HCT116 (cell line): ENCODE measurements at regions not wholly inside any gene's neighbourhood (a gene's known extent, or its start where the extent isn't known, plus 50 kb on each side); places are given as distances from the start of the nearest gene placed in this dataset.
A peak's percentile ranks its signal among the peaks of the same experiment; 100 is the strongest.

ENCODE experiments used
- ATAC-seq: fragments of 200-7000 bp; cut with Tn5 transposase; 2 replicates; pipeline ENCODE4 v1.9.1; 2020; ENCODE audit warnings: mild to moderate bottlenecking, moderate library complexity
- BruUV-seq: library from RNA; stranded (reverse); fragments of 400-500 nt; replicated peaks from 2 replicates; lab custom pipeline; 2021; lab: Mats Ljungman, UMichigan
- CTCF ChIA-PET: fragments of 300-600 bp; sonication (Branson Sonifier 250); formaldehyde crosslinking; loops from one replicate; lab custom pipeline; 2021; ENCODE audit warnings: antibody characterized with exemption; lab: Charles Lee
- POLR2A ChIA-PET: fragments of 300-600, 350-600 bp; sonication (Branson Sonifier 250); formaldehyde crosslinking; loops from one replicate; lab custom pipeline; 2021; ENCODE audit warnings: antibody characterized with exemption; lab: Charles Lee
- RAD21 ChIA-PET, 2 experiments: fragments of 300-600 bp; sonication (Branson Sonifier 250); formaldehyde crosslinking; loops; one replicate each; lab custom pipeline; 2023; ENCODE audit warnings: low total read pairs in 2 of 2; ENCODE audit not compliant: uncharacterized antibody in 2 of 2, unreplicated experiment in 2 of 2, low non-redundant PET in 1 of 2; lab: Charles Lee
- DNase-seq: peaks from one replicate; pipeline ENCODE4 v3.0.0-alpha.2; 2010; ENCODE audit warnings: low read depth, low spot score
- H2AFZ ChIP-seq: fragments of 200-600 bp; shearing (Covaris generic), sonication (generic); 2 replicates; pipeline ENCODE4 v1.6.1; 2017; ENCODE audit warnings: low read depth, mixed run types, mixed read lengths, antibody characterized with exemption, low read length; ENCODE audit not compliant: poor library complexity, severe bottlenecking
- H3K27ac ChIP-seq: 2 replicates; pipeline ENCODE4 v1.5.1; 2012; ENCODE audit warnings: low read depth, low read length
- H3K27me3 ChIP-seq: fragments of 200-600 bp; sonication (generic); 2 replicates; pipeline ENCODE4 v1.6.1; 2016; ENCODE audit warnings: mixed run types, low read length, mixed read lengths; ENCODE audit not compliant: insufficient read depth
- H3K36me3 ChIP-seq, 2 experiments: fragments of 200-500 bp in 1 of 2; fragments of 200-600 bp in 1 of 2; sonication (Bioruptor generic) in 1 of 2; sonication (generic) in 1 of 2; 2 replicates each; pipeline versions ENCODE4 v1.5.1 to v1.6.1; 2014 to 2016; ENCODE audit warnings: low read length in 2 of 2, inconsistent platforms in 1 of 2, mixed read lengths in 1 of 2, mixed run types in 1 of 2; ENCODE audit not compliant: insufficient read depth in 2 of 2, control insufficient read depth in 1 of 2
- H3K4me1 ChIP-seq, 2 experiments: fragments of 200-600 bp in 1 of 2; sonication (generic) in 1 of 2; 2 replicates each; pipeline versions ENCODE4 v1.5.1 to v1.6.1; 2012 to 2017; ENCODE audit warnings: low read length in 2 of 2, inconsistent platforms in 1 of 2, mild to moderate bottlenecking in 1 of 2, mixed read lengths in 1 of 2, mixed run types in 1 of 2, moderate library complexity in 1 of 2; ENCODE audit not compliant: insufficient read depth in 2 of 2, control insufficient read depth in 1 of 2
- H3K4me2 ChIP-seq: fragments of 200-600 bp; sonication (generic); 2 replicates; pipeline ENCODE4 v1.6.1; 2017; ENCODE audit warnings: mixed run types, low read length, mixed read lengths
- H3K4me3 ChIP-seq, 2 experiments: fragments of 200-600 bp in 1 of 2; sonication (generic) in 1 of 2; replicated peaks in 1 of 2; 2 replicates each; pipeline ENCODE4 v1.5.1; 2011 to 2016; ENCODE audit warnings: low read length in 2 of 2, control low read depth in 1 of 2, low read depth in 1 of 2, mild to moderate bottlenecking in 1 of 2, mixed read lengths in 1 of 2, mixed run types in 1 of 2
- H3K79me2 ChIP-seq: fragments of 200-600 bp; sonication (generic); 2 replicates; pipeline ENCODE4 v1.6.1; 2017; ENCODE audit warnings: mild to moderate bottlenecking, mixed run types, low read length, moderate library complexity, mixed read lengths; ENCODE audit not compliant: insufficient read depth
- H3K9ac ChIP-seq: fragments of 200-600 bp; sonication (generic); 2 replicates; pipeline ENCODE4 v1.6.1; 2016; ENCODE audit warnings: low read length, mixed read lengths
- H3K9me2 ChIP-seq: fragments of 200-600 bp; sonication (generic), shearing (Covaris generic); 2 replicates; pipeline ENCODE4 v1.6.1; 2017; ENCODE audit warnings: mixed run types, mild to moderate bottlenecking, moderate library complexity; ENCODE audit not compliant: insufficient read depth
- H3K9me3 ChIP-seq, 2 experiments: fragments of 200-500 bp in 1 of 2; fragments of 200-600 bp in 1 of 2; sonication (Bioruptor generic) in 1 of 2; sonication (generic) in 1 of 2; 2 replicates each; pipeline ENCODE4 v1.6.1; 2014 to 2017; ENCODE audit warnings: low read length in 2 of 2, mixed read lengths in 2 of 2, inconsistent platforms in 1 of 2, low read depth in 1 of 2, mild to moderate bottlenecking in 1 of 2, mixed run types in 1 of 2, moderate library complexity in 1 of 2; ENCODE audit not compliant: control insufficient read depth in 1 of 2, insufficient read depth in 1 of 2
- H4K20me1 ChIP-seq: fragments of 200-600 bp; sonication (generic), shearing (Covaris generic); 2 replicates; pipeline ENCODE4 v1.6.1; 2017; ENCODE audit warnings: mixed run types, mild to moderate bottlenecking, moderate library complexity; ENCODE audit not compliant: insufficient read depth
- CEBPB ChIP-seq: IDR thresholded peaks from 2 replicates; pipeline ENCODE4 v1.6.1; 2012; ENCODE audit warnings: low read depth
- CTCF ChIP-seq, 3 experiments: fragments of 200-600 bp in 1 of 3; sonication (generic) in 1 of 3; IDR thresholded peaks in 2 of 3; conservative IDR thresholded peaks in 1 of 3; 2 replicates each; pipeline ENCODE4 v1.5.1; 2012 to 2017; ENCODE audit warnings: low read depth in 2 of 3, low read length in 2 of 3, antibody characterized with exemption in 1 of 3, borderline replicate concordance in 1 of 3, control low read depth in 1 of 3, mild to moderate bottlenecking in 1 of 3, mixed read lengths in 1 of 3, mixed run types in 1 of 3, moderate library complexity in 1 of 3; ENCODE audit not compliant: insufficient read depth in 1 of 3
- EGR1 ChIP-seq: IDR thresholded peaks from 2 replicates; pipeline ENCODE4 v1.6.1; 2012; ENCODE audit warnings: low read depth
- ELF1 ChIP-seq: IDR thresholded peaks from 2 replicates; pipeline ENCODE4 v1.6.1; 2012; ENCODE audit warnings: low read depth, borderline replicate concordance
- EZH2phosphoT487 ChIP-seq: fragments of 200-600 bp; IDR thresholded peaks from 2 replicates; pipeline ENCODE4 v1.6.1; 2018; ENCODE audit warnings: antibody characterized with exemption, borderline replicate concordance
- FOSL1 ChIP-seq: IDR thresholded peaks from 2 replicates; pipeline ENCODE4 v1.6.1; 2012; ENCODE audit warnings: low read depth
- POLR2A ChIP-seq: IDR thresholded peaks from 2 replicates; pipeline ENCODE4 v1.7.0; 2011; ENCODE audit warnings: borderline replicate concordance; ENCODE audit not compliant: insufficient read depth, insufficient read length; ENCODE audit errors: extremely low read depth
- POLR2AphosphoS5 ChIP-seq: IDR thresholded peaks from 2 replicates; pipeline ENCODE4 v1.6.1; 2011; ENCODE audit warnings: mild to moderate bottlenecking, low read depth, low read length, moderate library complexity
- REST ChIP-seq: IDR thresholded peaks from 2 replicates; pipeline ENCODE4 v1.6.1; 2012; ENCODE audit warnings: low read depth
- SIN3A ChIP-seq: IDR thresholded peaks from 2 replicates; pipeline ENCODE4 v1.6.1; 2012; ENCODE audit warnings: low read depth
- SRF ChIP-seq: IDR thresholded peaks from 2 replicates; pipeline ENCODE4 v1.6.1; 2012; ENCODE audit warnings: low read depth
- TCF7L2 ChIP-seq: IDR thresholded peaks from 2 replicates; pipeline ENCODE4 v1.7.0; 2011; ENCODE audit warnings: borderline replicate concordance, inconsistent platforms; ENCODE audit not compliant: insufficient read depth, insufficient read length; ENCODE audit errors: extremely low read depth
- ZFX ChIP-seq: fragments of 450-650 bp; IDR thresholded peaks from 2 replicates; pipeline ENCODE4 v1.6.1; 2017
- ZNF274 ChIP-seq: fragments of 200-500 bp; sonication (Bioruptor generic); IDR thresholded peaks from 2 replicates; pipeline ENCODE4 v1.6.1; 2014; ENCODE audit warnings: mild to moderate bottlenecking, low read depth, low read length, inconsistent platforms
- intact Hi-C: fragments of 100-400 bp; cut with micrococcal nuclease; formaldehyde crosslinking; loops from 2 replicates; pipeline ENCODE4 v1.10.0; 2022

DNA sequence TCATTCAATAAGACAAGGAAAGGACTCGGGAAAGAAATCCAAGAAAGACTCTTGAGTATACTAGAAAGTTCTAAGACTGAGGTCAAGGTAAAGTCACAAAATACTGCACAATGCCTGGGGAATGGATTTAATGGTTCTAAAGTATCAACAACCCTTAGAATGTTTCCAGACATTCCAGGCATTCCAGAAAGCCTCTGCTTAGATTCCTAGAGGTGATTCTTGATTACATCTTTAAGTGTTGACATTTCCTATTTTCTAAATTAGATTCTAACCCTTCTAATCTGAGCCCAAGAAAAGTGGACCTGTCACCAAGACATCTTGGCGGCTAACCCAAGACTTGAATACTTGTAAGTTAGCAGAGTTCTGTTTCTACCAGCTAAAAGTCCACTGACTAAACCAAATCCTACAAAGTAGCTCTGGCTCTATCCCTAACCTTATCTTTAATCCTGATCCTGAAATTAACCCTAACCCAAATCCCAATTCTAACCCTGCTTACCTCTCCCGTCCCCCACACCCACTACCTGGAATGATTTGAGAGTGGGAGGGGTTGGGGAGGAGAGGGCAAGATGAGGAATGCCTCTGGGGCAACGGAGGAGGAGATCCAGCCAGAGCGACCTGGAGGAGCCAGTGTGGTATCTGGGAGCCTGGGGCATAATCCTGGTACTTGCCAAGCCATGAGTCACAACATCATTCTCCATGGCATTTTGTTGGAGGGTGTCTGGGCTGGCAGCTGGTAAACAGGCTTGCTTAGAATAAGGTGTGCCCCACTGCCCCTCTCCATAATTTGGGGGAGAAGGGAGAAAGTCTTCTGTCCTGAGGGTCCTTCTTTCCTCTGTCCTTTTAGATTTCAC, 93.4 kb upstream of the HOXC13 start:
- DNase-seq (no peak), ATAC-seq (peak; percentile 89)
- no peak overlapping the region for H3K27ac ChIP-seq
- peak overlapping the region; percentile 59 for H2AFZ ChIP-seq
- no peaks in the 10 kb centered on the region for H3K79me2 ChIP-seq
- 0 out of 2 replicates have a peak, but pooled peaks have one; percentile 16 for TF ChIP-seq POLR2AphosphoS5
- TF ChIP-seq POLR2A = no peak
- no peak for TF ChIP-seq CTCF (IDR thresholded peaks at IDR 0.05 in 2 of 3, conservative IDR thresholded peaks at IDR 0.05 in 1 of 3; ENCODE audit: borderline replicate concordance in 1 of 3, insufficient read depth in 1 of 3, low read depth in 2 of 3, low read length in 2 of 3)
- TF ChIP-seq FOSL1 = peak; percentile 28; the same call in 1 of the 2 replicates
- H3K9me2 ChIP-seq = no peaks in the 10 kb centered on the region
- peak overlapping the region in 1 of 2 experiments; percentile 14; a peak in 1 of 4 replicates for H3K4me3 ChIP-seq
- intact Hi-C loops = no loop called here
- no peaks in the 10 kb centered on the region for H3K27me3 ChIP-seq
- H3K4me2 ChIP-seq = peak overlapping the region; percentile 54
- peaks cover 12 to 18% of the 10 kb centered on the region in 2 experiments for H3K4me1 ChIP-seq
- no peaks in the 10 kb centered on the region for H4K20me1 ChIP-seq
- BruUV-seq = no TSS peak
- no peaks in the 10 kb centered on the region for H3K9me3 ChIP-seq
- ChIA-PET RAD21 (interaction anchor here in 1 of 2 experiments (0.7 kb wide), 1 partner anchor 14 kb away, joined by 4 read pairs; no protein-coding TSS in a partner anchor), POLR2A (no interaction called here), CTCF (no interaction called here)
- H3K9ac ChIP-seq = no peak overlapping the region
- H3K36me3 ChIP-seq = no peaks in the 10 kb centered on the region

- no peaks in the 10 kb centered on the region for H3K36me3 ChIP-seq
- BruUV-seq = no TSS peak
- no peak overlapping the region for H2AFZ ChIP-seq
- no peaks in the 10 kb centered on the region for H3K79me2 ChIP-seq
- 0 out of 2 replicates have a peak, but pooled peaks have one; percentile 30 for ATAC-seq
- H3K4me3 ChIP-seq = no peak overlapping the region
- DNase-seq = no peak
- no peaks in the 10 kb centered on the region for H3K9me2 ChIP-seq
- no peak overlapping the region for H3K9ac ChIP-seq
- peaks cover 12 to 18% of the 10 kb centered on the region in 2 experiments for H3K4me1 ChIP-seq
- intact Hi-C loops = no loop called here
- peak overlapping the region; percentile 54; the same call in 1 of the 2 replicates for H3K4me2 ChIP-seq
- H3K27me3 ChIP-seq = no peaks in the 10 kb centered on the region
- POLR2A ChIA-PET = no interaction called here
- CTCF ChIA-PET = no interaction called here
- H3K9me3 ChIP-seq = no peaks in the 10 kb centered on the region
- no peaks in the 10 kb centered on the region for H4K20me1 ChIP-seq
- RAD21 ChIA-PET = no interaction called here
- no peak overlapping the region for H3K27ac ChIP-seq
- no peak for TF ChIP-seq SIN3A
- TF ChIP-seq ZFX = no peak
- no peak for TF ChIP-seq TCF7L2
- TF ChIP-seq EZH2phosphoT487 = no peak
- no peak for TF ChIP-seq ELF1
- no peak for TF ChIP-seq FOSL1
- TF ChIP-seq SRF = no peak
- no peak for TF ChIP-seq EGR1
- TF ChIP-seq ZNF274 = no peak
- no peak for TF ChIP-seq CEBPB
- no peak for TF ChIP-seq REST
These were observed 92.7 kb upstream of the HOXC13 start for GRCh38 chr12:53845932-53846331.
